ENCODE measurements at regions not wholly inside any gene's neighbourhood (a gene's known extent, or its start where the extent isn't known, plus 50 kb on each side); places are given as distances from the start of the nearest gene placed in this dataset.

DNA sequence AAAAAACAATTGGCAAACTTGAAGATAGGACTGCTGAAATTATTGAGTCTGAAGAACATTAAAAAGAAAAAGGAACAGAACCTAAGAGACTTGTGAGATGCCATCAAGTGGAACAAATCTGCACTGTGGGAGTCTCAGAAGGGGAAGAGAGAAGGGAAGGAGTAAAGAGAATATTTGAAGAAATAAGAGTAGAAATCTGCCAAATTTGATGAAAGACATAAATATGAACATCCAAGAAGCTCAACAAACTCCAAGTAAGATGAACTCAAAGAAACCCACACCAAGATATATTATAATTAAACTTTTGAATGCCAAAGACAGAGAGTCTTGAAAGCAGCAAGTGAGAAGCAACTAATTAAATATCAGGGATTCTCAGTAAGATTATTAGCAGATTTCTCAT, 102.7 kb downstream of the ZNF519 start:
- TF ChIP-seq, protein P1, sequence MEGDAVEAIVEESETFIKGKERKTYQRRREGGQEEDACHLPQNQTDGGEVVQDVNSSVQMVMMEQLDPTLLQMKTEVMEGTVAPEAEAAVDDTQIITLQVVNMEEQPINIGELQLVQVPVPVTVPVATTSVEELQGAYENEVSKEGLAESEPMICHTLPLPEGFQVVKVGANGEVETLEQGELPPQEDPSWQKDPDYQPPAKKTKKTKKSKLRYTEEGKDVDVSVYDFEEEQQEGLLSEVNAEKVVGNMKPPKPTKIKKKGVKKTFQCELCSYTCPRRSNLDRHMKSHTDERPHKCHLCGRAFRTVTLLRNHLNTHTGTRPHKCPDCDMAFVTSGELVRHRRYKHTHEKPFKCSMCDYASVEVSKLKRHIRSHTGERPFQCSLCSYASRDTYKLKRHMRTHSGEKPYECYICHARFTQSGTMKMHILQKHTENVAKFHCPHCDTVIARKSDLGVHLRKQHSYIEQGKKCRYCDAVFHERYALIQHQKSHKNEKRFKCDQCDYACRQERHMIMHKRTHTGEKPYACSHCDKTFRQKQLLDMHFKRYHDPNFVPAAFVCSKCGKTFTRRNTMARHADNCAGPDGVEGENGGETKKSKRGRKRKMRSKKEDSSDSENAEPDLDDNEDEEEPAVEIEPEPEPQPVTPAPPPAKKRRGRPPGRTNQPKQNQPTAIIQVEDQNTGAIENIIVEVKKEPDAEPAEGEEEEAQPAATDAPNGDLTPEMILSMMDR (IDR thresholded peaks at IDR 0.05), result no peak
- no peak for TF ChIP-seq POLR2A (IDR thresholded peaks at IDR 0.05)
